ENCODE measurements at regions not wholly inside any gene's neighbourhood (a gene's known extent, or its start where the extent isn't known, plus 50 kb on each side); places are given as distances from the start of the nearest gene placed in this dataset.

- 80 to 90% (median 86%) methylated on average over 5 of the region's 5 CpGs for WGBS, 5 donors
- Histone ChIP-seq H3K9me3 (peaks cover 0 to 6% (median 0%) of the 10 kb centered on the region in 8 donors), H3K4me1 (peaks cover 0 to 32% (median 5%) of the 10 kb centered on the region in 6 donors), H3K27ac (peak overlapping the region in 2 of 8 donors; percentile 22 to 36), H3K27me3 (replicated peaks in 1 of 7) (no peaks in the 10 kb centered on the region), H3K4me3 (no peak overlapping the region), H3K36me3 (no peaks in the 10 kb centered on the region)
- TF ChIP-seq POLR2A (IDR thresholded peaks at IDR 0.05) (no peak), POLR2AphosphoS5 (IDR thresholded peaks at IDR 0.05) (peak in 2 of 3 donors; percentile 56 to 68), CTCF (IDR thresholded peaks at IDR 0.05 in 8 of 11, conservative IDR thresholded peaks at IDR 0.05 in 3 of 11) (no peak)
- intact Hi-C loops (cut with DNase I; ENCODE audit: low total_unique reads): no loop called here
- no peak for DNase-seq
Measured at GRCh38 chr6:6924708-6925107, 183.1 kb upstream of the RREB1 start.

GRCh38 chr6:6925391-6926164, 182.2 kb upstream of the RREB1 start:
- H3K36me3 ChIP-seq: no peaks in the 10 kb centered on the region
- no peak overlapping the region for H3K4me3 ChIP-seq
- H3K27ac ChIP-seq: peak overlapping the region in 2 of 8 donors; percentile 22 to 36
- DNase-seq: no peak
- peaks cover 0 to 6% (median 0%) of the 10 kb centered on the region in 8 donors for H3K9me3 ChIP-seq
- H3K27me3 ChIP-seq (replicated peaks in 1 of 7): no peaks in the 10 kb centered on the region
- WGBS, 5 donors: 89 to 97% (median 89%) methylated on average over 8 to 10 of the region's 10 CpGs
- intact Hi-C loops (cut with DNase I; ENCODE audit: low total_unique reads): no loop called here
- peaks cover 0 to 41% (median 9%) of the 10 kb centered on the region in 6 donors for H3K4me1 ChIP-seq
- TF ChIP-seq CTCF (IDR thresholded peaks at IDR 0.05 in 8 of 11, conservative IDR thresholded peaks at IDR 0.05 in 3 of 11) (no peak), POLR2A (IDR thresholded peaks at IDR 0.05) (no peak), POLR2AphosphoS5 (IDR thresholded peaks at IDR 0.05) (no peak)

GRCh38 chr6:6926856-6927255, 180.9 kb upstream of the RREB1 start:
- intact Hi-C loops (cut with DNase I; ENCODE audit: low total_unique reads): no loop called here
- Histone ChIP-seq H3K9me3 (peaks cover 0 to 6% (median 0%) of the 10 kb centered on the region in 8 donors), H3K4me3 (no peak overlapping the region), H3K4me1 (peaks cover 0 to 53% (median 20%) of the 10 kb centered on the region in 6 donors), H3K27me3 (replicated peaks in 1 of 7) (no peaks in the 10 kb centered on the region), H3K36me3 (no peaks in the 10 kb centered on the region), H3K27ac (peak overlapping the region in 4 of 8 donors; percentile 37 to 73 (median 64))
- TF ChIP-seq POLR2AphosphoS5 (IDR thresholded peaks at IDR 0.05) (no peak), POLR2A (IDR thresholded peaks at IDR 0.05) (no peak), CTCF (IDR thresholded peaks at IDR 0.05 in 8 of 11, conservative IDR thresholded peaks at IDR 0.05 in 3 of 11) (no peak)
- whole genome bisulfite sequencing, 5 donors: 52 to 71% (median 58%) methylated on average over 7 of the region's 7 CpGs
- DNase-seq: no peak
